ENCODE measurements at regions not wholly inside any gene's neighbourhood (a gene's known extent, or its start where the extent isn't known, plus 50 kb on each side); places are given as distances from the start of the nearest gene placed in this dataset.

GRCh38 chr9:118058227-118058626 lies 354.0 kb downstream of the TLR4 start:
- DNase-seq (ENCODE audit: low spot score), result no peak

- DNase-seq (ENCODE audit: low spot score), result peak; percentile 51
These were observed 355.5 kb downstream of the TLR4 start for GRCh38 chr9:118059484-118060278.

DNA sequence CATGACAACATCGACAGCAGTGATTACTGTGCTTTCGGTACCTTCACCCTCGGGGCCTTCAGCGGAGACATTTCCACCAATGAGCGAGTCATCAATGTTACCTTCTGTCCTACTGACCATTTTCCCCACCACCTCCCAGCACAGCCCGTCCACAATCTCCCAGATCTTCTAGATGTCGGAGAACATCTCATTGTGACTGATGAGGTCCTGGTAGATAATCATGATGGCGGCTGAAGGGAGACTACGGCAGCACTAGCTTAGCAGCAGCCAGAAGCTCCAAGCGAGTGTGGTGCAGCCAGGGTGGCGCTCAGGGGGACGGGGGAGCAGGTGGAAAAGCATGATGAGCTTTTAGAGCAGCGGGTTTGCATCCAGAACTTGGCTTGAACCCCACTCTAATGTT lies 379.0 kb downstream of the TLR4 start:
- DNase-seq (ENCODE audit: low spot score), result no peak

DNA sequence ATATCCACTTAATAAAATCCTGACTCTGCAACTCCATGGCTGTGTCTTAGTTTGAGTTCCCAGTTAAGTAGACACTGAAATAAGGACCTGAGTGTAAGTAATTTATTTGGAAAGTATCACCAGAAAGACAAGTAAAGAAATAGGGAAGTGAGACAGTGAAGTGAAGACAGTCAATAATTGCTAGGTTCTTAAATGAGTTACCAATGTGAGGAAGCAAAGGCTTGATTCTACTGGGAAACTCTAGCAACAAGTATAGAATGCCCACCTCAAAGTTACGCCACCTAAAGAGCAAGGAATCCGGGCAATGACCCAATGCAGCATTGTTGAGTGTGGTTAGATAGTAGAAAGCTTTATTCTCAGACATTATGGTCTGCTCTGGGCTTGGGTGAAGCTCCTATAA lies 383.9 kb downstream of the TLR4 start:
- DNase-seq (ENCODE audit: low spot score), result no peak

GRCh38 chr9:118091226-118091625 lies 387.0 kb downstream of the TLR4 start:
- DNase-seq (ENCODE audit: low spot score), result no peak

DNA sequence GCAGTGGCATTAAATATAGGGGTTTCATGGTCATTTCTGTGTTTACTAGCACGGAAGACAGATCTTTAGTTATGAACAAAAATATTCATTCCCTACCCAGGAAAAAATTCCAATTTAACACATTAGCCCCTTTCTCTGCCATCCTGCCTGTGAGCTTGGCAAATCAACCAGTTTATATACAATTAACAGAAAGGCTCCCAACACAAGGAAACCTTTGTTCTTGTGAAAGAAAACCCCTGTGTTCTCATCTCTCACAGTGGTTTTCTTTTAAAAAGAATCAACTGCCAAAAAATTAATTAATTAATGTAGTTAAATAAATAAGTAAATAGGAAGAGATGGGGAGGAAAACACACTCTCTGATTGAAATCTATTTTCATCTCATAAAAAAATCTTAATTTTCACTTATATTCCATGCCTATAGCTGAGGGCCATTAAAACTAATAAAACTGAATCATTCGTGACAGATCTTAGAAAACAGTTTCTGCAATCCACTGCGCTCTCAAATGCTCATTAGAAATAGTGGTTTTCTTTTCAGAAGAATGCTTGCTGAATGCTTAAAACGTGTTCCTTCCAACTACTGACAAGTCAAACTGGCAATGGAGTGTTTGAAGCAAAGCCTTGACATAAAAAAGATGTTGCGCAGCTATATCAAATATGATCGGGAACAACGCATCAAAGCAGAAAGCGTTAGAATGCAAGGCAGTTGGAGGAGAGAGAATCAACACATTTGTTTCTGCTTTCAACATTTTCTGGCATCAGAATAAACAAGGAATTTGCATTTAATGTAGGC lies 387.7 kb downstream of the TLR4 start:
- no peak for DNase-seq (ENCODE audit: low spot score)

DNA sequence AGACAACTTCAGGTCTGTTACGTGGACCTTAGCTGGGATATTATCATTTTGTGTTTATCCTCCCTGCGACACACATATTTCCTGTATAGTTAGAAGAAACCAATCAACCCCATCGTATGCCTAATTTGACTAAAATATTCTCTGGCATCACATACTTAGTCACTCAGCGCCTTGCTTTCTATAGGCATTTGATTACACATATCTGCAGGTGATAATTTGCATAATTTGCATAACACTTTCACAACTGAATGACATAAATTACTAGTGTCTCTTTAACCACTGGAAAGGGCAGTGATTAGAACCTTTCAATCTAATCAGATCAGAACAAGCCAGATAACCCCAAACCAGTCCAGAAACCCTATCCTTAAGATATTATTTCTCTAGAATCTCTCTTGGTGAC lies 390.2 kb downstream of the TLR4 start:
- no peak for DNase-seq (ENCODE audit: low spot score)

- no peak for DNase-seq (ENCODE audit: low spot score)
These were observed 396.6 kb downstream of the TLR4 start for GRCh38 chr9:118100529-118101419.

DNA sequence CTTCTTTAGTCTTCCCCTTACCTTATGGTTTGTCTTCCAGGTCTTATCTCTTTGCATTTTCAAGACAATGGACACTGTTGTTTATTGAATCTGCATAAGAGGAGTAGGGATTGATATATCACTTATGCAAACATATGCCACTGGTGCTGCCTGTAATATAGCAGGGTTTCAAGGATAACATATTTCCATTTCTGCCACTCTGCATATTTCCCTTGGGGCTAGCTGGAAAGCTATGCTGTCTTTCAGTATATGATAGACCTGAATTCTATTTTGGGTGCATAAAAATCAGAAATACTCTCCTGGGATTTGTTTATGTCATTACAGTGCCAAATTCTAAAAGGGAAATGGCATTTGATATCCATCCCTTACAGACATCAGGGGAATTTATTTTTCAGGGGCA lies 400.2 kb downstream of the TLR4 start:
- no peak for DNase-seq (ENCODE audit: low spot score)

- no peak for DNase-seq (ENCODE audit: low spot score)
These were observed 404.8 kb downstream of the TLR4 start for GRCh38 chr9:118108971-118109370.

GRCh38 chr9:118109542-118109941 lies 405.3 kb downstream of the TLR4 start:
- DNase-seq (ENCODE audit: low spot score), result no peak

DNA sequence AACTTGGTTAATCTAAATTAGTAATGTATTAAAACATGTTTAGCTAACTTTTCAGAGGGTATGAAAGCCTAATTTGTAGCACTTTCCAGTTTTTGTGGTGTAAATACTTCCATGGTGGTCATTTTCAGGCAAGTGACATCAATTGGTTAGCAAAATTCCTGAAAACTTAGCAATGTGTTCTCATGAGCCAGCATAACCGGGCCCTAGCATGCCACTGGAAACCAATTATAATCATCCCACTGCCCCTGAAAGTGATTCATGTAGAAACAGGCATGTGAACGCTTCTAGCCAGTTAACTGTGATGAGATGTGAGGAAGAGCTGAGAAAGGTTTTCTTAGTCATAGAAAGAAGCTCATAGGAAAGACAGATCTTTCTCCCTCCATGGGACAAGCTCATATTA lies 417.2 kb downstream of the TLR4 start:
- DNase-seq (ENCODE audit: low spot score), result no peak

GRCh38 chr9:118128313-118128712 lies 424.1 kb downstream of the TLR4 start:
- DNase-seq (ENCODE audit: low spot score), result no peak

DNA sequence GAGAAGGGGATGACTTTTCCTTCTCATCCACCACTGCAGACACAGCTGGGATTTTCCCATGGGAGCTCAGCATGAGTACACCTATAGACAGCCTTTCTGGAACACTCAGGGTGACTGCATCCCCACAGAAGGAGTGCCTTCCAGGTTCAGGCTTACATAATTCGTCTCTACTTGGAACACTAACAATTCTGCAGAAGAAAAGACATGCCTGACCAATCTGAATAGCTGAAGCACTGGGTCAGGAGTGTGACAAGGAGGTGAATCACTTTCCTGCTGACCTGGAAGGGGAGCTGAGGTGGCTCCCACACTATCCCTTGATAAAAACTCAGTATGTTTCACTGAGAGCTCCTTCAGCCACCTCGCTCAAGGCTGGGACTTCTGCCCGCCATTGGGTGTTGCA lies 425.3 kb downstream of the TLR4 start:
- DNase-seq (ENCODE audit: low spot score), result no peak

- DNase-seq (ENCODE audit: low spot score), result no peak
These were observed 444.8 kb downstream of the TLR4 start for GRCh38 chr9:118148990-118149389.

DNA sequence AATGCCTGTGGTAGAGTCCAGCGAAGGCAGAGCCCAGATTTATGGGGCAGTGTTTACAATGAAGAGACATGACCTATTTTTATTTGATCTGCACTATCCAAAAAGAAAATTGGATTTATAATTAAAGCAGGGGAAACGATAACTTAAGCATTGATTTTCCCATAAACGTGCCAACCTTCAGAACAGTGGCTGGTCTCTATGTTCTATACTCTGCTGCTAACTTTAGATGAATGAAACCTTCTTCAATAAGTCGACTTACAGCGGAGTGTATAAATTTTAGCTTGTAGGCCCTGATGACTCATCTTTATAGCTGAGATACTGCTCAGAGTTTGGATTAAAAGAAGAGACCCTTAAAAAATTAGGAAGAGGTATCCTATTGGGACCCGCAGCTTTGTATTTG lies 452.6 kb downstream of the TLR4 start:
- no peak for DNase-seq (ENCODE audit: low spot score)

- DNase-seq (ENCODE audit: low spot score), result no peak
These were observed 458.5 kb downstream of the TLR4 start for GRCh38 chr9:118162716-118163115.

DNA sequence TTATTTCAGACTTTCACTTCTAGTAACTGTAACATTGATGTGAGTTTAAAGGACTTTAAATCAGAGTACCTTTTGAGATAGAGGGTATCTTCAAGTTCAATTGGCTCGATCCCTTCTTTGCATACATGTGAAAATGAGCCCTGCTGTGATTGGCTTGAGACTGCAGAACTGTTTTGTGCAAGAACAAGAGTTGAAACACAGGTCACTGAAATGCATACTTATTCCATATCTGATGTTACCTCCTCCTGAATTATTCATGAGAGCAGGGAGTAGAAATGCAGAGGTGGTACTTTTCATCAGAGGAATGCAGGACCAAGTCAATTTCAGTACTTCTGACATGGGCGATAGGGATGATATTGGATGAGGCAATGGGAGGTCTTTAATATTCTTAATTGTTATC lies 459.5 kb downstream of the TLR4 start:
- no peak for DNase-seq (ENCODE audit: low spot score)

DNA sequence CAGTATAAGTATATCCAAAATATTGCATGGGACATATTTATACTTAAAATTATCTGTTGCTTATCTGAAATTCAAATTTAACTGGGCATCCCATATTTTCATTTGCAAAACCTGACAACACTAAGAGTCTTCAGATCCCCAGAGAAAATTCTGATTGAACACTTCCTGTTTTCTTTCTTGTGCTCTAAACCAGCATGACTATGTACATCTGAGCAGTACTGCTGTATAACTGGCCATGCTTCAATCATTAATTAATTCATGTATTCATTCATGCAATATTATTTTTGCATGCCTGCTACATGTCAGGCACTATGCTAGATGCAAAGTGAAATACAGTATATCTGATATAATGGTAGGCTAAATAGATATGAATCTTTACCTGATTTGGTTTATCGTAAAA lies 461.2 kb downstream of the TLR4 start:
- no peak for DNase-seq (ENCODE audit: low spot score)

DNA sequence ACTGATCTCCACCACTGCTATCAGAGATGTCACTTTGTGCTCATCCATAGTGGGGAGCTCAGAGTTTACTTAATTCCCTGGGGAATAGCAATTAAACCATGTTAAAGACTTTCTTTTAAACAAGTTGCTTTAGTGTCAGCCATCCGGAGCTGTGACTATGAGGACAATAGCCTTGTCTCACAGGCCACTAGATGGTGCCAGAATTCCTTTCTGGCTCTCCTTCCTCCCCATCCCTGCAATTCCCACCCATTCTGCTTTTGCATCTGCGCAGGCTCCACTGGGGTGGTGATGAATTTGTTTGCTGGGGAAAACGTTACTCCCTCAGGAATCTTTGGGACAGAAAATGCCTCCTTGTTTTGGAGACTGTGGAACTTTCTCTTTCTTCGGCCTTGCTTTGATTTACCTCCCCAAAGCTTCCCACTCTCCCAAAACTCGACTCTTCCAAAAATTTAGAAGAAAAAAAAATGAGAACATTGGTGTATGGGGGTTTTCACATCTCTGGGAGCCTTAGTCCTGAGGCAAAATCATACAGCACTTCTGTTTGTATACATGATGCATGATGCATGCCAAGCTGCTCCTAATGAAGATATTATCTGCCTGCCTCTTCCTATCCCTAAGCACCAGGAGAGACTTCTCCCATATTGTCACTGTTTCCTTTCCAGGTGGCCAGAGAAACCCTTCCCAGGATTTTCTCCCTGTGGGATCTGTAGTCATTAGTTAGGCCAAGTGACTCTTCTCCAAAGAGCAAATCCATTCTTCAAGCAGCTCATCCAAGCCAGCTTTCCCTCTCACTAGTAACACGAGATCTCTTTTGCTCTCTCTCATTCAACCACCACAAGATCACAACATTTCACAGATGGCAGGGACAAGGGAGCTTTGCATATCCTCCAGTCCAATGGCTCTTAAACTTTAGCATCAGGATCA lies 466.1 kb downstream of the TLR4 start:
- peak; percentile 62 for DNase-seq (ENCODE audit: low spot score)

DNA sequence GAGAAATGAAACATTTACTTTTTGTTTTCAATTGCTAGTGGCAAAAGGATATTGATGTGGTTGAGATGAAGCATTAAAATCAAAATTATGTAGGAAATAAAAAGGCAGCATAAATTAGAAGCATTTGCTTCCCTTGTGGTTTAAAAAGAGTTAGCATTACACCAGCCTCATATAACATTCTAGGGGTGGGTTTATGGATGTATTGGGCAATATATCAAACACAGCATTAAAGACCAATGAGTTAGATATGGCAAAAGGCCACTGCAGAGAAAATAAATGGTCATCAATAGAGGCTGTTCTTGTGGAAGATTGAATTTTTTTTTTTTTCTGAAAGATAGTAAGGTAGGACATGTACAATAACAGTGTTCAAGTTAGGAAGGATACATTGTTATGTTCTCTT lies 473.0 kb downstream of the TLR4 start:
- no peak for DNase-seq (ENCODE audit: low spot score)

All from HT-29 (cell line).